Prostate gland (tissue), 2 donors: ENCODE measurements at regions not wholly inside any gene's neighbourhood (a gene's known extent, or its start where the extent isn't known, plus 50 kb on each side); places are given as distances from the start of the nearest gene placed in this dataset.

Source experiments
- DNase-seq: peaks from one replicate; pipeline ENCODE4 v3.0.0-alpha.2; 2019; ENCODE audit warnings: low spot score
- H3K27ac ChIP-seq, 2 donors: fragments of 200-600 bp; sonication (generic); 2 replicates each; pipeline ENCODE4 v1.5.1; 2017 to 2019
- H3K27me3 ChIP-seq: fragments of 200-600 bp; sonication (generic); replicated peaks from 2 replicates; pipeline ENCODE4 v1.5.1; 2019; ENCODE audit not compliant: insufficient read depth
- H3K36me3 ChIP-seq, 2 donors: fragments of 200-600 bp; sonication (generic); 1 replicate in 1 of 2; 2 replicates in 1 of 2; pipeline versions ENCODE4 v1.5.1 to v1.8.1; 2017 to 2019
- H3K4me1 ChIP-seq: fragments of 200-600 bp; sonication (generic); replicated peaks from 2 replicates; pipeline ENCODE4 v1.5.1; 2019
- H3K4me3 ChIP-seq, 2 donors: fragments of 200-600 bp; sonication (generic); 2 replicates each; pipeline ENCODE4 v1.5.1; 2017 to 2019
- H3K9me3 ChIP-seq: fragments of 200-600 bp; sonication (generic); 2 replicates; pipeline ENCODE4 v1.5.1; 2017
- POLR2A ChIP-seq: fragments of 450-650 bp; IDR thresholded peaks from one replicate; pipeline ENCODE4 v1.6.1; 2016; ENCODE audit warnings: antibody characterized with exemption, mild to moderate bottlenecking
- POLR2AphosphoS5 ChIP-seq: sonication (generic); formaldehyde crosslinking; IDR thresholded peaks from one replicate; pipeline ENCODE4 v1.6.1; 2017; ENCODE audit warnings: antibody characterized with exemption
- WGBS: methylation state at CpG from one replicate; pipeline ENCODE4 v1.1.5; 2018; 5-methylcytosine and 5-hydroxymethylcytosine counted together
- intact Hi-C: fragments of 100-400 bp; cut with DNase I; formaldehyde crosslinking; loops from one replicate; pipeline ENCODE4 v1.14.2; 2022
- TF ChIP-seq, protein P1 (sequence below), 4 experiments: fragments of 200-600 bp in 2 of 4; fragments of 450-650 bp in 2 of 4; sonication (generic) in 2 of 4; IDR thresholded peaks; 1 replicate in 3 of 4; 2 replicates in 1 of 4; pipeline ENCODE4 v1.5.1; 2016 to 2019; ENCODE audit warnings: antibody characterized with exemption in 4 of 4, mild to moderate bottlenecking in 2 of 4, moderate library complexity in 2 of 4

- 22% methylated on average over 9 of the region's 9 CpGs for WGBS
- H3K27me3 ChIP-seq: no peaks in the 10 kb centered on the region
- no peak for DNase-seq
- no peaks in the 10 kb centered on the region for H3K9me3 ChIP-seq
- H3K27ac ChIP-seq: no peak overlapping the region
- intact Hi-C loops: no loop called here
- H3K4me3 ChIP-seq: peak overlapping the region in 1 of 2 donors; percentile 15
- no peaks in the 10 kb centered on the region for H3K4me1 ChIP-seq
- H3K36me3 ChIP-seq: no peaks in the 10 kb centered on the region
- TF ChIP-seq, protein P1, sequence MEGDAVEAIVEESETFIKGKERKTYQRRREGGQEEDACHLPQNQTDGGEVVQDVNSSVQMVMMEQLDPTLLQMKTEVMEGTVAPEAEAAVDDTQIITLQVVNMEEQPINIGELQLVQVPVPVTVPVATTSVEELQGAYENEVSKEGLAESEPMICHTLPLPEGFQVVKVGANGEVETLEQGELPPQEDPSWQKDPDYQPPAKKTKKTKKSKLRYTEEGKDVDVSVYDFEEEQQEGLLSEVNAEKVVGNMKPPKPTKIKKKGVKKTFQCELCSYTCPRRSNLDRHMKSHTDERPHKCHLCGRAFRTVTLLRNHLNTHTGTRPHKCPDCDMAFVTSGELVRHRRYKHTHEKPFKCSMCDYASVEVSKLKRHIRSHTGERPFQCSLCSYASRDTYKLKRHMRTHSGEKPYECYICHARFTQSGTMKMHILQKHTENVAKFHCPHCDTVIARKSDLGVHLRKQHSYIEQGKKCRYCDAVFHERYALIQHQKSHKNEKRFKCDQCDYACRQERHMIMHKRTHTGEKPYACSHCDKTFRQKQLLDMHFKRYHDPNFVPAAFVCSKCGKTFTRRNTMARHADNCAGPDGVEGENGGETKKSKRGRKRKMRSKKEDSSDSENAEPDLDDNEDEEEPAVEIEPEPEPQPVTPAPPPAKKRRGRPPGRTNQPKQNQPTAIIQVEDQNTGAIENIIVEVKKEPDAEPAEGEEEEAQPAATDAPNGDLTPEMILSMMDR (IDR thresholded peaks at IDR 0.05): no peak
- TF ChIP-seq POLR2AphosphoS5: no peak
Observed at GRCh38 chr10:93198401-93199131, 124.9 kb downstream of the CYP26A1 start.

DNA sequence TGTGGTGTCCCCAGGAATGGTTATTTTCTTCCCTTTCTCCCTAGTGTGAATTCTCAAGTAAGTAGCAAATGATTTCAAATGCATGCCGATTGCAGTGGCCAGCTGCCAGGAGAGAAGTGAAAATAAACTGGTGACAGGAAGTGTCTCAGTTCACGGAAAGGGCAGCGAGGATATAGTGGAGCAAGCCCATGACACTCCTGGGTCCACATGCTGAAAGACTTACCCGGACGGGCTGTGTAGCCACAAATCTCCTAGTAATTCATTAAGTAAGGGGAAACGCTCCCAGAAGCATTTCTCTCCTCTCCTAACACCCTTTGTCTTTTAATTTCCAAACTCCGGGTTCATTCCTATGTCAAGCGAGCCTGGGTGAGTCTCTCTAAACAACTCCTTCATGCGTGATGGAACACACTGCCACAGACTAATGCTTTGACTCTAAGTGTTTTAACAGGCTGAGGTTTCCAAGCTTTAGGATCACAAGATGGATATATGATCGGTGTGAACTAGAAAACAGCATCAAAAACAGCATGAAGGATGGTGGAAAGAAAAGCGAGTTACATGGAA is 125.6 kb downstream of the CYP26A1 start:
- peak overlapping the region in 1 of 2 donors; percentile 15 for H3K4me3 ChIP-seq
- intact Hi-C loops: no loop called here
- peak; percentile 14 for TF ChIP-seq POLR2AphosphoS5
- TF ChIP-seq, protein P1 (IDR thresholded peaks at IDR 0.05): no peak
- TF ChIP-seq POLR2A: no peak
- 11% methylated on average over 11 of the region's 11 CpGs for WGBS
- H3K27me3 ChIP-seq: no peaks in the 10 kb centered on the region
- no peak overlapping the region for H3K27ac ChIP-seq
- no peaks in the 10 kb centered on the region for H3K4me1 ChIP-seq
- H3K36me3 ChIP-seq: no peaks in the 10 kb centered on the region
- H3K9me3 ChIP-seq: no peaks in the 10 kb centered on the region
- peak; percentile 46 for DNase-seq

GRCh38 chr10:93204494-93205485 is 131.1 kb downstream of the CYP26A1 start:
- H3K4me3 ChIP-seq: no peak overlapping the region
- H3K9me3 ChIP-seq: no peaks in the 10 kb centered on the region
- no peaks in the 10 kb centered on the region for H3K36me3 ChIP-seq
- no peak for DNase-seq
- TF ChIP-seq POLR2AphosphoS5: no peak
- TF ChIP-seq, protein P1 (IDR thresholded peaks at IDR 0.05): no peak
- H3K27me3 ChIP-seq: no peaks in the 10 kb centered on the region
- H3K4me1 ChIP-seq: no peaks in the 10 kb centered on the region
- intact Hi-C loops: no loop called here
- 82% methylated on average over 12 of the region's 12 CpGs for WGBS
- no peak overlapping the region for H3K27ac ChIP-seq

- intact Hi-C loops: no loop called here
- WGBS: 84% methylated on average over 7 of the region's 7 CpGs
- Histone ChIP-seq H3K4me1 (no peaks in the 10 kb centered on the region), H3K27ac (no peak overlapping the region), H3K9me3 (no peaks in the 10 kb centered on the region), H3K36me3 (no peaks in the 10 kb centered on the region), H3K27me3 (no peaks in the 10 kb centered on the region), H3K4me3 (no peak overlapping the region)
- no peak for DNase-seq
- TF ChIP-seq POLR2AphosphoS5: no peak
- no peak for TF ChIP-seq POLR2A
- TF ChIP-seq, protein P1 (IDR thresholded peaks at IDR 0.05): no peak
Observed at GRCh38 chr10:93206652-93207051, 133.0 kb downstream of the CYP26A1 start.
